IMR-90 (cell line): ENCODE measurements at regions not wholly inside any gene's neighbourhood (a gene's known extent, or its start where the extent isn't known, plus 50 kb on each side); places are given as distances from the start of the nearest gene placed in this dataset.

ENCODE experiments used
- CTCF ChIP-seq: conservative IDR thresholded peaks from 2 replicates; pipeline ENCODE4 v1.5.1; 2012; ENCODE audit warnings: mild to moderate bottlenecking, low read depth, low read length, improper control_type of control experiment
- TF ChIP-seq, protein P1 (sequence below): fragments of 150-350 bp; IDR thresholded peaks from 2 replicates; pipeline ENCODE4 v1.6.1; 2017; ENCODE audit warnings: mild to moderate bottlenecking, antibody characterized with exemption, low read length, low read depth

GRCh38 chr12:105907982-105908381, 230.8 kb downstream of the NUAK1 start:
- no peak for TF ChIP-seq CTCF
- TF ChIP-seq, protein P1, sequence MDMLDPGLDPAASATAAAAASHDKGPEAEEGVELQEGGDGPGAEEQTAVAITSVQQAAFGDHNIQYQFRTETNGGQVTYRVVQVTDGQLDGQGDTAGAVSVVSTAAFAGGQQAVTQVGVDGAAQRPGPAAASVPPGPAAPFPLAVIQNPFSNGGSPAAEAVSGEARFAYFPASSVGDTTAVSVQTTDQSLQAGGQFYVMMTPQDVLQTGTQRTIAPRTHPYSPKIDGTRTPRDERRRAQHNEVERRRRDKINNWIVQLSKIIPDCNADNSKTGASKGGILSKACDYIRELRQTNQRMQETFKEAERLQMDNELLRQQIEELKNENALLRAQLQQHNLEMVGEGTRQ, result no peak
